ENCODE measurements at regions not wholly inside any gene's neighbourhood (a gene's known extent, or its start where the extent isn't known, plus 50 kb on each side); places are given as distances from the start of the nearest gene placed in this dataset.

- CTCF ChIA-PET = no interaction called here
- BruUV-seq (replicated peaks) = no TSS peak
- no peak overlapping the region for H3K4me2 ChIP-seq (ENCODE audit: low read length)
- no peak overlapping the region for H3K27ac ChIP-seq (ENCODE audit: low read depth, low read length)
- no peaks in the 10 kb centered on the region for H3K79me2 ChIP-seq (ENCODE audit: insufficient read depth, low read length)
- intact Hi-C loops (cut with micrococcal nuclease) = no loop called here
- no peaks in the 10 kb centered on the region for H3K4me1 ChIP-seq (ENCODE audit: control insufficient read depth in 1 of 2, insufficient read depth in 2 of 2, low read length in 2 of 2)
- H2AFZ ChIP-seq (ENCODE audit: low read depth, low read length, poor library complexity, severe bottlenecking) = no peak overlapping the region
- RAD21 ChIA-PET (ENCODE audit: low non-redundant PET in 1 of 2, low total read pairs in 2 of 2, uncharacterized antibody in 2 of 2, unreplicated experiment in 2 of 2) = no interaction called here
- no peak for TF ChIP-seq RAD21 (IDR thresholded peaks at IDR 0.05; ENCODE audit: low read depth)
- no peak for TF ChIP-seq SIN3A (IDR thresholded peaks at IDR 0.05; ENCODE audit: low read depth)
- no peak for TF ChIP-seq POLR2AphosphoS5 (IDR thresholded peaks at IDR 0.05; ENCODE audit: low read depth, low read length)
- TF ChIP-seq, protein P1, sequence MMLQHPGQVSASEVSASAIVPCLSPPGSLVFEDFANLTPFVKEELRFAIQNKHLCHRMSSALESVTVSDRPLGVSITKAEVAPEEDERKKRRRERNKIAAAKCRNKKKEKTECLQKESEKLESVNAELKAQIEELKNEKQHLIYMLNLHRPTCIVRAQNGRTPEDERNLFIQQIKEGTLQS (IDR thresholded peaks at IDR 0.05) = no peak
- TF ChIP-seq, protein P2, sequence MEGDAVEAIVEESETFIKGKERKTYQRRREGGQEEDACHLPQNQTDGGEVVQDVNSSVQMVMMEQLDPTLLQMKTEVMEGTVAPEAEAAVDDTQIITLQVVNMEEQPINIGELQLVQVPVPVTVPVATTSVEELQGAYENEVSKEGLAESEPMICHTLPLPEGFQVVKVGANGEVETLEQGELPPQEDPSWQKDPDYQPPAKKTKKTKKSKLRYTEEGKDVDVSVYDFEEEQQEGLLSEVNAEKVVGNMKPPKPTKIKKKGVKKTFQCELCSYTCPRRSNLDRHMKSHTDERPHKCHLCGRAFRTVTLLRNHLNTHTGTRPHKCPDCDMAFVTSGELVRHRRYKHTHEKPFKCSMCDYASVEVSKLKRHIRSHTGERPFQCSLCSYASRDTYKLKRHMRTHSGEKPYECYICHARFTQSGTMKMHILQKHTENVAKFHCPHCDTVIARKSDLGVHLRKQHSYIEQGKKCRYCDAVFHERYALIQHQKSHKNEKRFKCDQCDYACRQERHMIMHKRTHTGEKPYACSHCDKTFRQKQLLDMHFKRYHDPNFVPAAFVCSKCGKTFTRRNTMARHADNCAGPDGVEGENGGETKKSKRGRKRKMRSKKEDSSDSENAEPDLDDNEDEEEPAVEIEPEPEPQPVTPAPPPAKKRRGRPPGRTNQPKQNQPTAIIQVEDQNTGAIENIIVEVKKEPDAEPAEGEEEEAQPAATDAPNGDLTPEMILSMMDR (IDR thresholded peaks at IDR 0.05 in 2 of 3, conservative IDR thresholded peaks at IDR 0.05 in 1 of 3; ENCODE audit: borderline replicate concordance in 1 of 3, insufficient read depth in 1 of 3, low read depth in 2 of 3, low read length in 2 of 3) = no peak
- no peak for TF ChIP-seq SRF (IDR thresholded peaks at IDR 0.05; ENCODE audit: low read depth)
- TF ChIP-seq CBX3 (IDR thresholded peaks at IDR 0.05; ENCODE audit: low read depth) = no peak
- TF ChIP-seq EZH2phosphoT487 (IDR thresholded peaks at IDR 0.05; ENCODE audit: borderline replicate concordance) = no peak
- no peaks in the 10 kb centered on the region for H3K9me2 ChIP-seq (ENCODE audit: insufficient read depth)
- no peaks in the 10 kb centered on the region for H3K36me3 ChIP-seq (ENCODE audit: control insufficient read depth in 1 of 2, insufficient read depth in 2 of 2, low read length in 2 of 2)
- ATAC-seq (no peak), DNase-seq (ENCODE audit: low read depth, low spot score) (no peak)
- POLR2A ChIA-PET = no interaction called here
- no peaks in the 10 kb centered on the region for H4K20me1 ChIP-seq (ENCODE audit: insufficient read depth)
- no peak overlapping the region for H3K9ac ChIP-seq (ENCODE audit: low read length)
- H3K9me3 ChIP-seq (ENCODE audit: control insufficient read depth in 1 of 2, insufficient read depth in 1 of 2, low read depth in 1 of 2, low read length in 2 of 2) = peaks cover 5 to 18% of the 10 kb centered on the region in 2 experiments; a peak in 2 of 4 replicates
- no peak overlapping the region for H3K4me3 ChIP-seq (replicated peaks in 1 of 2; ENCODE audit: low read depth in 1 of 2, low read length in 2 of 2)
- no peaks in the 10 kb centered on the region for H3K27me3 ChIP-seq (ENCODE audit: insufficient read depth, low read length)
Observed at GRCh38 chr21:18603261-18603660, 199.7 kb upstream of the TMPRSS15 start.

GRCh38 chr21:18603980-18604379, 200.4 kb upstream of the TMPRSS15 start:
- Histone ChIP-seq H3K79me2 (ENCODE audit: insufficient read depth, low read length) (no peaks in the 10 kb centered on the region), H3K9me3 (ENCODE audit: control insufficient read depth in 1 of 2, insufficient read depth in 1 of 2, low read depth in 1 of 2, low read length in 2 of 2) (peaks cover 5 to 21% of the 10 kb centered on the region in 2 experiments; a peak in 2 of 4 replicates), H2AFZ (ENCODE audit: low read depth, low read length, poor library complexity, severe bottlenecking) (no peak overlapping the region), H3K27me3 (ENCODE audit: insufficient read depth, low read length) (no peaks in the 10 kb centered on the region), H3K9ac (ENCODE audit: low read length) (no peak overlapping the region), H4K20me1 (ENCODE audit: insufficient read depth) (no peaks in the 10 kb centered on the region), H3K4me3 (replicated peaks in 1 of 2; ENCODE audit: low read depth in 1 of 2, low read length in 2 of 2) (no peak overlapping the region), H3K4me1 (ENCODE audit: control insufficient read depth in 1 of 2, insufficient read depth in 2 of 2, low read length in 2 of 2) (no peaks in the 10 kb centered on the region), H3K9me2 (ENCODE audit: insufficient read depth) (no peaks in the 10 kb centered on the region), H3K4me2 (ENCODE audit: low read length) (no peak overlapping the region), H3K27ac (ENCODE audit: low read depth, low read length) (no peak overlapping the region), H3K36me3 (ENCODE audit: control insufficient read depth in 1 of 2, insufficient read depth in 2 of 2, low read length in 2 of 2) (no peaks in the 10 kb centered on the region)
- ChIA-PET RAD21 (ENCODE audit: low non-redundant PET in 1 of 2, low total read pairs in 2 of 2, uncharacterized antibody in 2 of 2, unreplicated experiment in 2 of 2) (no interaction called here), POLR2A (no interaction called here), CTCF (no interaction called here)
- TF ChIP-seq, protein P1 (IDR thresholded peaks at IDR 0.05) = no peak
- TF ChIP-seq CEBPB (IDR thresholded peaks at IDR 0.05; ENCODE audit: low read depth) (no peak), ELF1 (IDR thresholded peaks at IDR 0.05; ENCODE audit: borderline replicate concordance, low read depth) (no peak), MAX (IDR thresholded peaks at IDR 0.05) (no peak), POLR2AphosphoS5 (IDR thresholded peaks at IDR 0.05; ENCODE audit: low read depth, low read length) (no peak), ZNF274 (IDR thresholded peaks at IDR 0.05; ENCODE audit: low read depth, low read length) (no peak), EZH2 (IDR thresholded peaks at IDR 0.05) (no peak), SRF (IDR thresholded peaks at IDR 0.05; ENCODE audit: low read depth) (no peak), REST (IDR thresholded peaks at IDR 0.05; ENCODE audit: low read depth) (no peak), RAD21 (IDR thresholded peaks at IDR 0.05; ENCODE audit: low read depth) (no peak), TCF7L2 (IDR thresholded peaks at IDR 0.05; ENCODE audit: borderline replicate concordance, extremely low read depth, insufficient read depth, insufficient read length) (no peak)
- ATAC-seq (no peak), DNase-seq (ENCODE audit: low read depth, low spot score) (no peak)
- no TSS peak for BruUV-seq (replicated peaks)
- intact Hi-C loops (cut with micrococcal nuclease) = no loop called here

Measured in HCT116 (cell line).